SK-N-SH treated with all-trans-retinoic acid at 6 μM for 48 hours (cell line): ENCODE measurements at regions not wholly inside any gene's neighbourhood (a gene's known extent, or its start where the extent isn't known, plus 50 kb on each side); places are given as distances from the start of the nearest gene placed in this dataset.

Source experiments
- ARNTL ChIP-seq: fragments of 450-650 bp; formaldehyde crosslinking; IDR thresholded peaks from 2 replicates; pipeline ENCODE4 v1.5.0; 2020; ENCODE audit warnings: low read depth, mild to moderate bottlenecking, moderate library complexity, borderline replicate concordance
- CSDC2 ChIP-seq: fragments of 250-450 bp; sonication (Bioruptor Pico); IDR thresholded peaks from 2 replicates; pipeline ENCODE4 v1.5.0; 2020; ENCODE audit warnings: mild to moderate bottlenecking, moderate library complexity
- ESRRG ChIP-seq: fragments of 250-450 bp; sonication (Bioruptor Pico); IDR thresholded peaks from 2 replicates; pipeline ENCODE4 v1.6.1; 2021; ENCODE audit warnings: mild to moderate bottlenecking
- GLIS3 ChIP-seq: fragments of 250-450 bp; sonication (Bioruptor Pico); IDR thresholded peaks from 2 replicates; pipeline ENCODE4 v1.5.0; 2020; ENCODE audit warnings: mild to moderate bottlenecking, moderate library complexity
- OSR1 ChIP-seq: fragments of 250-450 bp; sonication (Bioruptor Pico); IDR thresholded peaks from 2 replicates; pipeline ENCODE4 v1.8.0; 2022; ENCODE audit warnings: moderate library complexity, mild to moderate bottlenecking, inconsistent platforms
- PPARA ChIP-seq: fragments of 250-450 bp; sonication (Bioruptor Pico); IDR thresholded peaks from 2 replicates; pipeline ENCODE4 v1.5.0; 2020; ENCODE audit warnings: mild to moderate bottlenecking, borderline replicate concordance
- RARB ChIP-seq: fragments of 250-450 bp; sonication (Bioruptor Pico); IDR thresholded peaks from 2 replicates; pipeline ENCODE4 v1.8.0; 2021; ENCODE audit warnings: mild to moderate bottlenecking, moderate library complexity
- TCF4 ChIP-seq: fragments of 250-450 bp; sonication (Bioruptor Pico); IDR thresholded peaks from 2 replicates; pipeline ENCODE4 v1.8.0; 2021; ENCODE audit warnings: mild to moderate bottlenecking, moderate library complexity, borderline replicate concordance
- TSHZ2 ChIP-seq: fragments of 250-450 bp; sonication (Bioruptor Pico); IDR thresholded peaks from 2 replicates; pipeline ENCODE4 v1.5.0; 2020; ENCODE audit warnings: mild to moderate bottlenecking, moderate library complexity
- ZNF70 ChIP-seq: fragments of 450-650 bp; formaldehyde crosslinking; IDR thresholded peaks from 2 replicates; pipeline ENCODE4 v1.5.0; 2020; ENCODE audit warnings: mild to moderate bottlenecking, moderate library complexity
- ZNF8 ChIP-seq: fragments of 450-650 bp; formaldehyde crosslinking; IDR thresholded peaks from 2 replicates; pipeline ENCODE4 v1.5.0; 2020; ENCODE audit warnings: mild to moderate bottlenecking, moderate library complexity
- TF ChIP-seq, protein P1 (sequence below): fragments of 250-450 bp; sonication (Bioruptor Pico); IDR thresholded peaks from 2 replicates; pipeline ENCODE4 v1.8.0; 2020; ENCODE audit warnings: mild to moderate bottlenecking, moderate library complexity, borderline replicate concordance
- TF ChIP-seq, protein P2 (sequence below): fragments of 250-450 bp; sonication (Bioruptor Pico); IDR thresholded peaks from 2 replicates; pipeline ENCODE4 v1.8.0; 2021; ENCODE audit warnings: low read depth, mild to moderate bottlenecking, moderate library complexity, borderline replicate concordance
- TF ChIP-seq, protein P3 (sequence below): fragments of 250-450 bp; sonication (Bioruptor Pico); IDR thresholded peaks from 2 replicates; pipeline ENCODE4 v1.5.1; 2020; ENCODE audit warnings: low read depth, mild to moderate bottlenecking, moderate library complexity

DNA sequence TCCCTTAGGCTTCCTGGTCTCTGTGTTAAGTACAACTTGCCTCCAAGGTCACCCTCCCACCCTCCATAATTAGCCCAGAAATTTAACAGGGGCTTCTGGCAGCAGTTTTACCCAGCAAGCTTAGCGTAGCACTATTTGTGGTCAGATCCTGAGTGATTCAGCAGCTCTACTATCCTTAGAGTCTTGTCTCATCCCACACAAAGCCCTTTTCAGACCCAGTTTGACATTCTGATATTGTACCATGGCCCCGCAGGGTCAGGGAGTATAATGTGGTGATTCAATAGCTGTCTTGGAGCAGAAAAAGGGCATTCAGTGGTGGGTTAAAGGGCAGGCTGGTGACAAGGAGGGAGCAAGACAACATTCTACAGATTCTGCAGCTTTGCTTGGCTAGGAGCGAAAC lies 153.8 kb upstream of the DDHD1 start:
- TF ChIP-seq TCF4 (CRISPR knock-in tag) (no peak), ZNF8 (no peak), ESRRG (CRISPR knock-in tag) (no peak), ARNTL (CRISPR knock-in tag) (no peak), PPARA (CRISPR knock-in tag) (no peak), GLIS3 (CRISPR knock-in tag) (no peak), CSDC2 (no peak), RARB (CRISPR knock-in tag) (no peak), OSR1 (CRISPR knock-in tag) (no peak), ZNF70 (CRISPR knock-in tag) (no peak), TSHZ2 (CRISPR knock-in tag) (no peak)
- TF ChIP-seq, protein P1, sequence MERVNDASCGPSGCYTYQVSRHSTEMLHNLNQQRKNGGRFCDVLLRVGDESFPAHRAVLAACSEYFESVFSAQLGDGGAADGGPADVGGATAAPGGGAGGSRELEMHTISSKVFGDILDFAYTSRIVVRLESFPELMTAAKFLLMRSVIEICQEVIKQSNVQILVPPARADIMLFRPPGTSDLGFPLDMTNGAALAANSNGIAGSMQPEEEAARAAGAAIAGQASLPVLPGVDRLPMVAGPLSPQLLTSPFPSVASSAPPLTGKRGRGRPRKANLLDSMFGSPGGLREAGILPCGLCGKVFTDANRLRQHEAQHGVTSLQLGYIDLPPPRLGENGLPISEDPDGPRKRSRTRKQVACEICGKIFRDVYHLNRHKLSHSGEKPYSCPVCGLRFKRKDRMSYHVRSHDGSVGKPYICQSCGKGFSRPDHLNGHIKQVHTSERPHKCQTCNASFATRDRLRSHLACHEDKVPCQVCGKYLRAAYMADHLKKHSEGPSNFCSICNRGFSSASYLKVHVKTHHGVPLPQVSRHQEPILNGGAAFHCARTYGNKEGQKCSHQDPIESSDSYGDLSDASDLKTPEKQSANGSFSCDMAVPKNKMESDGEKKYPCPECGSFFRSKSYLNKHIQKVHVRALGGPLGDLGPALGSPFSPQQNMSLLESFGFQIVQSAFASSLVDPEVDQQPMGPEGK (CRISPR knock-in tag) = no peak
- TF ChIP-seq, protein P2, sequence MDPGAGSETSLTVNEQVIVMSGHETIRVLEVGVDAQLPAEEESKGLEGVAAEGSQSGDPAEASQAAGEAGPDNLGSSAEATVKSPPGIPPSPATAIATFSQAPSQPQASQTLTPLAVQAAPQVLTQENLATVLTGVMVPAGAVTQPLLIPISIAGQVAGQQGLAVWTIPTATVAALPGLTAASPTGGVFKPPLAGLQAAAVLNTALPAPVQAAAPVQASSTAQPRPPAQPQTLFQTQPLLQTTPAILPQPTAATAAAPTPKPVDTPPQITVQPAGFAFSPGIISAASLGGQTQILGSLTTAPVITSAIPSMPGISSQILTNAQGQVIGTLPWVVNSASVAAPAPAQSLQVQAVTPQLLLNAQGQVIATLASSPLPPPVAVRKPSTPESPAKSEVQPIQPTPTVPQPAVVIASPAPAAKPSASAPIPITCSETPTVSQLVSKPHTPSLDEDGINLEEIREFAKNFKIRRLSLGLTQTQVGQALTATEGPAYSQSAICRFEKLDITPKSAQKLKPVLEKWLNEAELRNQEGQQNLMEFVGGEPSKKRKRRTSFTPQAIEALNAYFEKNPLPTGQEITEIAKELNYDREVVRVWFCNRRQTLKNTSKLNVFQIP = no peak
- TF ChIP-seq, protein P3, sequence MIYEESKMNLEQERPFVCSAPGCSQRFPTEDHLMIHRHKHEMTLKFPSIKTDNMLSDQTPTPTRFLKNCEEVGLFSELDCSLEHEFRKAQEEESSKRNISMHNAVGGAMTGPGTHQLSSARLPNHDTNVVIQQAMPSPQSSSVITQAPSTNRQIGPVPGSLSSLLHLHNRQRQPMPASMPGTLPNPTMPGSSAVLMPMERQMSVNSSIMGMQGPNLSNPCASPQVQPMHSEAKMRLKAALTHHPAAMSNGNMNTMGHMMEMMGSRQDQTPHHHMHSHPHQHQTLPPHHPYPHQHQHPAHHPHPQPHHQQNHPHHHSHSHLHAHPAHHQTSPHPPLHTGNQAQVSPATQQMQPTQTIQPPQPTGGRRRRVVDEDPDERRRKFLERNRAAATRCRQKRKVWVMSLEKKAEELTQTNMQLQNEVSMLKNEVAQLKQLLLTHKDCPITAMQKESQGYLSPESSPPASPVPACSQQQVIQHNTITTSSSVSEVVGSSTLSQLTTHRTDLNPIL (CRISPR knock-in tag) = no peak
